RKO (cell line): ENCODE measurements at regions not wholly inside any gene's neighbourhood (a gene's known extent, or its start where the extent isn't known, plus 50 kb on each side); places are given as distances from the start of the nearest gene placed in this dataset.

ENCODE experiments used
- DNase-seq: peaks from one replicate; pipeline ENCODE4 v3.0.0-alpha.2; 2016; ENCODE audit warnings: low spot score

DNA sequence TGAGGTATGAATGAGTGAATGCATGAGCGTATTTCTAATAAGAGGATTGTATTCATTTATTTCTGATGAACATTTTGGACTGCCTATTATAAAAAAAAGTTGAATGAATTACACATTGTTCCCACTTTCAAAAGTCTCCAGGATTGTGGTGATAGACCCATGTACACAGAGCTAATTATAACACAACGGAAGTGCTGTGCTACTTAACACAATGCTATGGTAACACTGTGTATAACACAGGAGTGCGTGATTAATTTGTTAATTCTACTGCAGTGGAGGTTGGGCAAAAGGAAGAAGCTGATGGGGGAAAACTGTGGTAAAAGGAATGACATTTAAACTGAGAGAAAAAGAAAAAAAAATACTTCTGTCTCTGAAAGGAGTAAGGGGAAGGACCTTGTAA, 147.8 kb upstream of the MEF2C start:
- DNase-seq = no peak

DNA sequence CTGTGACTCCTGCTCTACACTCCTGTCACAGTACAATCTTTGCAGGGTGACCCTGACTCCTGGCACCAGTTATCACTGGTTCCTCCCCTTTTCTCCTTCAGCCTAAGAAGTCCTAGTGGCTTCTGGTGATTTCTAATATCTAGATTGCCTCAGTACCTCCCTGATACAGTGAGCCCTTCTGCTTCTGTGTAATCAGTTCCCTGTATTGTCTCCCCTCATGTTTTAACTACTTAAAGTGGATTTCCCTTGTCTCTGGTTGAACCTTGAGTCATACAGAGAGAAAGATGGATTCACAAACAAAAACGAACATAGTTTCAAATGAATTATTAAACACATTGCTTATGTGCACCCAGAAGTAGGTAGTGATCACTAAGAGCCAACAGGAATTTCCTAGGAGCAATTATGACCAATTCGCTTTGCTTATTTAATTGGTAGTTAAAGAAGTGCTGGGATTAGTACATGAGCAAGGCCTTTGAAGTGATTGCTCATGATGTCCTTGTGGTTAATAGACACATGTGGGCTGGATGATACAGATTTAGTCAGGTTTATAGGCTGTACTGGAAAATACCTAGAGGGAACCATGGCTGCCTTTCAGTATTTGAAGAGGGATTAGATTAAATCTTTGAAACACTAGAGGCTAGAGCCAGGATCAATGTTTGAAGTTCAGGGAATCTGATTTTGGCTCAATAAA, 145.8 kb upstream of the MEF2C start:
- peak; percentile 44 for DNase-seq

DNA sequence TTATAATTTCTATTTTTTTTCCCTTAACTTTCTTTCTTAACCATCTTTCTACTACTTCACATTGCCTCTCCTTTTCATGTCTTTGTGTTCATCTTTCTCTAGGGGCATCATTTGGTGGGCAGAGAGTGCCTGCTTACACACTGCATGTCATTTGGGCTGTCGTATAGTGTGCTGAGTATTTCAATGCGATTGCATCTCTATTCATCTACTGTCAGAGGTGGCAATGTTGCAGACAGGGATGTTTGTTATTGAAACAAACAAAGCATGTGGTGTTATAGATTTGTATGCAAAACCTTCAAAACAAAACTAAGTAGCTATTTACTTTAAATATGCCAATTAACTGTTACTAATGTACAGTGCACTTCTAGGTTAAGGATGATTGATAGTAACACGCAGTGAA, 141.1 kb upstream of the MEF2C start:
- DNase-seq = no peak

- no peak for DNase-seq
Measured at GRCh38 chr5:89020926-89021610, 138.1 kb upstream of the MEF2C start.

DNA sequence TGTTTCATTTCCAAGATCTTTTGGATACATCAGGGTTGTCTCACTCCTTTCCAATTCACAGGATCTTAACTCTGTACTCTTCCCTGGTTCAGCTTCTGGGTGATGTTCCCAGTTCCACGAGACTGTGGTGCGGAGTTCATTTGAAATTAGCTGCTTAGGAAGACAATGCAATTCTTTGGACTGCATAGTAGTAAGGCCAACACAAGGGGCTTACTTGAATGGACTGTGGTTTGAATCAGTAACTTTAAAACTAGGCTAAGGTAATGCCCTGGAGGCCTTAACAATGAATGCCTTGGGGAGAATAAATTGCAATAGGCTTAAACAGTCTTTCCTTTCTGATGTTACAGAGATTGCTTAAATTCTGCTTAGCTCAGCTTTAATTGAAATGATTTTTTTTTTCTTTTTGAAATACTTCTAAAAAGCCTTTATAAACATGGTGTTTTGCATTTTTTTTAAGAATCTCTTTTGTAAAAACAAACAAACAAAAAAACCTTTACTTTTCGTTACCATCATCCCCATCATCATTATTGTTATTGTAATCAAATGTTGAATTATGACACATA, 133.8 kb upstream of the MEF2C start:
- DNase-seq = no peak

DNA sequence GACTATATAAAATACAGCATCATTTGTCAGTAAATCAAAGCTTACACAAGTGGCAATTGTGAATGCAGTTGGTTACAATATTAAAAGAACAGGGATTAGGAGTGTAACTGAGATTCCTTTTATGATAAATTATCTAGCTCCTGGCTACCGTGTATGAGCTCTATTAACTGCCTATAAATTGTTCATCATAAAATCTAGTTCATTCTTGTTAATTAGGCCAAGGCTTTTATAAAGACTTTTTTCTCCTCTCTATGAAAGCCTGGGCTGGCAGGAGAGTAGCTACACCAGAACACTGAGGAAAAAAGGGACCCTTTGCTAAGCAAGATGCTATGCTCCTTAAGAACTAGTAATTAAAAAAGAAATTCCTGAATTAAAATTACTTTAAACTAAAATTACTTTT, 132.4 kb upstream of the MEF2C start:
- no peak for DNase-seq

DNA sequence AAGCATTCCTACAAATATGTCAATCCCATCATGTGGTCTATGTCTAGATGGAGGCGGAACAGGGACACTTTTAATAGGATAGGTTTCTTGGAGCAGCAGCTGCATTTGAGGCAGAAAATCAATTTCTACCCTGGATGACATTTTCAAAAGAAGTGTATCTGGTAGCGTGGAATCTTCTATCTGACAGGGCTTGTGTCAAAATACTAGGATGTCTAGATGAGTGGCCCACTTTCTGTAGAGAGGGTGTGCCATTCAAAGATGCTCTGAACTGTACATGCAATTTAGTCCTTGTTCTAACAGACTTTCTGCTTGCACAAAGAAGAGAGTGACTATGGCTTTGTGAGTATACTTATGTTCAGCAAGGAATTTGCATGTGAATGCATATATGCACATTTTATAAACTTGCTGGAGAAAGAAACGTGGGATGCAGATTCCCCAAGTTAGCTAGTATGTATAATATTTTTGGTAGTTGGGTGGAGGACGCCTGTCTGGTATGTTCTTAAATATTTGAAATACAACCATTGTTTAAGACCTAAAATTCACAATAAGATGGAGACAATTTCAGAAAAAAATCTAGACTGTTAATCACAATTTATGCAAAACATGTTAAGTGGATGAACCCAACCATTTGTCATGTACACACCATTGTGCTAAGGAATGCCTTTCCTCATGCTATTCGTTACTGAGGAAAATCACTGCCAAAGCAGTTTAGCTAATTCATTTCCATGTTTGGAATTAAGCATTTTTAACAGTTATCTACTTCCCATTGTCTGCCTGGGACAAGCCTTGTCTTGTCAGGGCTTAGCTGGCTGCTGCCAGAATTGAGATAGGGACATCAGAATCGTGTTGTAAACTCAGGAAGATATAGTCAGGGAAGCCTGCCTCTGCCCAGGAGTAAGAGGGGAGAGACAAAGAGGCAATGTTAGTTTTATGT, 129.1 kb upstream of the MEF2C start:
- DNase-seq = no peak

DNA sequence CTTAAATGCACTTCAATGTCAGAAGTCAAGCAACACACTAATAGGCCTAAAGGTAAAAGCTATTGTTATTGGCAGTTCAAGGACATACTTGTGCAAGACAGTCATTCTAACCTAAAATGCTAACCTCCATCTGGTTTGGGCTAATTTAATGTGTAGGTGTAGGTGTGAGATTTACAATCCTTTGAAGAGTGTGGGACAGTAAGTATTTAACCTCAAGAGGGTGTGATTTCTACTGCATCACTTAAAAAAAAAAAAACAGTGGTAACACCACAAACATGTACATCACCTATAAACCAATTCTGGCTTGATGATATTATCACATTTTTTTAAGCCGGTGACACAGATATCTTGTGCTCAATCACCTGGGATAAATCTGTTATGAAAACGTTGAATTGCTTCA, 127.5 kb upstream of the MEF2C start:
- DNase-seq = no peak

- DNase-seq = no peak
Measured at GRCh38 chr5:89008291-89008690, 125.3 kb upstream of the MEF2C start.

- no peak for DNase-seq
Measured at GRCh38 chr5:89005990-89006389, 123.0 kb upstream of the MEF2C start.

DNA sequence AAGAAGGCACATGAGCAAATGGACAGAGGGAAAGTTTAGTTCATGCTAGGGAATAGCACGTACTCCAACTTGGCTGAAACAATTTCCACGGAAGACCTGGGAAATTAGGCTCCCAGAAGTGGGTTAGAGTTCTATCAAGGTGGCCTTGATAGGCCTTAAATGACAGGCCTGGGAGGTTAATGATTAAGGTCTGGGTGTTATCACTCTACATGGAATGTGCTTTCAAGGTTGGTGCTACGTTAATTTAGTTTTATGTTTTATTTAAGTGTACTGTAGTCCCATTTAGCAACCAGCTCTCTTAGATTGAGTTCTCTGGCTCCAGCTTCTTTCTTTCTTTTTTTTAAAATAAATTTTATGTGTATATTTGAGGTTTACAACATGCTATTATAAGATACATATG, 121.4 kb upstream of the MEF2C start:
- no peak for DNase-seq

- DNase-seq = no peak
Measured at GRCh38 chr5:89003563-89004036, 120.6 kb upstream of the MEF2C start.

DNA sequence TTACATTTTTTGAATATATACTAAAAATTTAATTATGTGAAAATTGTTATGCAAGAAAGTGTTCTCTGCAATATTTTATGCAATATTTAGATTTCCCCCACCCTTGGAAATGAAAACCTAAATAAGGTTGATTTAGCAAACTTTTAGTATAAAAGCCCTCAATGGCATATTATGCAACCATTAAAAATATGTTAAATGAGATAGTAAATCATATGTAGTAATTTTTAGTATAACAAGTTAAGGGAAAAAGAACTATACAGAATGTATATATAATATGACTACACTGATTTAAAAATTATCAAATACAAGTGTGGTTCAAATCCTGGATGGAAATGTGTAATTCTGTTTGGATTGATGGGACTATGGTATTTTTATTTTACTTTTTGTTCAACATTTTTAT, 116.9 kb upstream of the MEF2C start:
- DNase-seq = no peak

GRCh38 chr5:88997937-88998336, 115.0 kb upstream of the MEF2C start:
- DNase-seq = no peak

- no peak for DNase-seq
Measured at GRCh38 chr5:88984040-88984439, 101.1 kb upstream of the MEF2C start.

- DNase-seq = no peak
Measured at GRCh38 chr5:88979726-88980125, 96.7 kb upstream of the MEF2C start.

- no peak for DNase-seq
Measured at GRCh38 chr5:88979244-88979643, 96.3 kb upstream of the MEF2C start.

GRCh38 chr5:88976914-88977313, 93.9 kb upstream of the MEF2C start:
- DNase-seq = no peak

DNA sequence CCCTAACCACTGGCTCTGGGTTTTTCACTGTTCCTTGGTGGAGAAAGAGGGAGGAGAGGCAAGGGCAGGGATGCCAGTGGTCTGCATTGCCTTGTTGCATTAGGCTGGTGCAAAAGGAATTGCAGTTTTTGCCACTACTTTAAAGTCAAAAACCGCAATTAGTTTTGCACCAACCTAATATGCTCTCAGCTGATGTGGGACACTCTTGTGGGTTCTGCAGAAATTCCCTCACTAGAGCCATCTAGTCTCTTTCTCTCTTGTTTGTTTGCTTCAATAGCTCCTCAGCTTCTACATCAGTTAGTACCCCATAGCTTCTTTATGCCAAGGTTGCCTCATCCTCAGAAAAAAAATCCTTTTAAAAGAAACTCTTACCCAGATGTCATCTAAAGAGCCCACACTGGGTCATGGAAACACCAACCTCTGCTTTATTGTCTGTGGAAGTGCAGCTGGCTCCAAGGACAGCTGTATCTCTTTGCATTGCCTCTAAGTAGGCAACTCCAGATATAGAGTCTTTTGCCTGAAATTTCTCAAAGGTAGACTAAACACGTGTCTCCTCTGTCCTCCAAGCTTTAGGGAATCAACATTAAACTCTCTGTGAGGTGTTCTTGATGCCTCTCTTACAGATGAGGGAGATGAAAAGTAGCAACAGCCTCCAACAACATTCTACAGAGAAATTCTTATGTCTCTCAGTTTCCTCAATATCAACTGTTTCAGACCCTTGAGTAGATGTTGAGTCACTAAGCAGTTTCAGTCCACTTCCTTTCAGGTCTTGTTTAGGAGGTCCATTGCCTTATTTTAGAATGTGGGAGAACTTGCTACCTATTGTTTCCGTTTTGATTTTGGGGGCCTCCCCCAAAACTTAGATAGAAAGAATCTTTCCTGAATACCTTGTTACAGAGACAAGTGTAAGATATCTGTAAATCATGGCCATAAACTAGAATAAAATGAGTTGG, 84.9 kb upstream of the MEF2C start:
- no peak for DNase-seq

- DNase-seq = no peak
Measured at GRCh38 chr5:88964831-88965230, 81.8 kb upstream of the MEF2C start.

- no peak for DNase-seq
Measured at GRCh38 chr5:88957013-88957412, 74.0 kb upstream of the MEF2C start.
